ENCODE measurements at regions not wholly inside any gene's neighbourhood (a gene's known extent, or its start where the extent isn't known, plus 50 kb on each side); places are given as distances from the start of the nearest gene placed in this dataset.

GRCh38 chr11:106179048-106179447 is 101.6 kb downstream of the AASDHPPT start:
- H3K79me2 ChIP-seq (ENCODE audit: control insufficient read depth, insufficient read depth, low read length) = no peaks in the 10 kb centered on the region
- H3K9me1 ChIP-seq (replicated peaks; ENCODE audit: control insufficient read depth, extremely low read depth, insufficient read depth, low read length) = no peaks in the 10 kb centered on the region
- CTCF ChIA-PET = no interaction called here
- H2AFZ ChIP-seq (ENCODE audit: low read depth, low read length) = no peak overlapping the region
- intact Hi-C loops (cut with micrococcal nuclease) = no loop called here
- H3K4me2 ChIP-seq (ENCODE audit: insufficient read depth, low read length) = no peak overlapping the region
- no peaks in the 10 kb centered on the region for H3K4me1 ChIP-seq (ENCODE audit: control insufficient read depth, extremely low read depth, insufficient read depth, low read length)
- POLR2A ChIA-PET = no interaction called here
- DNase-seq (ENCODE audit: low read depth, low spot score) = no peak
- TF ChIP-seq POLR2A (IDR thresholded peaks at IDR 0.05; ENCODE audit: low read depth, low read length) (no peak), FOS (IDR thresholded peaks at IDR 0.05; ENCODE audit: borderline replicate concordance, insufficient read depth, low read length) (no peak), POLR2AphosphoS5 (IDR thresholded peaks at IDR 0.05; ENCODE audit: insufficient read depth, low read depth, low read length) (no peak), GATA2 (IDR thresholded peaks at IDR 0.05; ENCODE audit: insufficient read depth, insufficient read length, low read depth, low read length) (no peak), JUN (IDR thresholded peaks at IDR 0.05; ENCODE audit: borderline replicate concordance, insufficient read depth, insufficient read length, low read depth) (no peak), EZH2 (IDR thresholded peaks at IDR 0.05; ENCODE audit: borderline replicate concordance, low read depth, low read length, severe bottlenecking) (no peak)
- TF ChIP-seq, protein P1, sequence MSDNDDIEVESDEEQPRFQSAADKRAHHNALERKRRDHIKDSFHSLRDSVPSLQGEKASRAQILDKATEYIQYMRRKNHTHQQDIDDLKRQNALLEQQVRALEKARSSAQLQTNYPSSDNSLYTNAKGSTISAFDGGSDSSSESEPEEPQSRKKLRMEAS (IDR thresholded peaks at IDR 0.05; ENCODE audit: insufficient read depth, insufficient read length) = no peak
- dilution Hi-C loops (cut with MboI; ENCODE audit: extremely low pct_ligation_motif_present, low sequenced_read_pairs) = no loop called here
- no peak for FAIRE-seq
- BruUV-seq (replicated peaks) = no TSS peak
- H3K9ac ChIP-seq (replicated peaks; ENCODE audit: extremely low read depth, insufficient read depth, low read length) = no peak overlapping the region
- H3K36me3 ChIP-seq (ENCODE audit: control insufficient read depth in 2 of 2, extremely low read depth in 1 of 2, insufficient read depth in 2 of 2, low read length in 2 of 2) = no peaks in the 10 kb centered on the region
- H3K9me3 ChIP-seq (replicated peaks; ENCODE audit: control insufficient read depth, insufficient read depth, low read length) = no peaks in the 10 kb centered on the region
- H3K27ac ChIP-seq (ENCODE audit: insufficient read depth, low read depth, low read length) = no peak overlapping the region
- no peak overlapping the region for H3K4me3 ChIP-seq (replicated peaks in 1 of 3; ENCODE audit: insufficient read depth in 1 of 3, low read depth in 1 of 3, low read length in 3 of 3)
- no peaks in the 10 kb centered on the region for H4K20me1 ChIP-seq (replicated peaks; ENCODE audit: control insufficient read depth, extremely low read depth, insufficient read depth, low read length)
- H3K27me3 ChIP-seq (ENCODE audit: control insufficient read depth in 2 of 2, insufficient read depth in 2 of 2, low read length in 2 of 2) = no peaks in the 10 kb centered on the region

DNA sequence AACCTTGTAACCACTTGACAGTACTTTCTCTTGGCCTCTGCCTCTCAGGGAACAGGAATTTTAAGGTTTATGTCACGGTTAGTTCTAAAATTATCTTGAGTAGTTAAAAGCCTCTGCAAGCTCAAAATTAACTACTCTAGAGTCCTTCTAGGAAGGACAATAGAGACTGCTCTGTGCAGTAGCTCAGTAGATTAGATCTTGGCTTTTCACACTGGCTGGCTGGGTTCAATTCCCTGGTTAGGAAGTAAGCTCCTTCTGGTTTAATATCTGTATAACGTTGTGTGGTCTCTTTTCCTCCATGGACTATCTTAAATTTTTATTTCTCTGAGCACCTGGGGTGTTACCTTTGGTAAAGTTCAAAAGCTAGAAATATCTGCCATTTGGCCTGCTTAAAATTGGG is 109.2 kb downstream of the AASDHPPT start:
- Histone ChIP-seq H3K4me1 (ENCODE audit: control insufficient read depth, extremely low read depth, insufficient read depth, low read length) (no peaks in the 10 kb centered on the region), H4K20me1 (replicated peaks; ENCODE audit: control insufficient read depth, extremely low read depth, insufficient read depth, low read length) (no peaks in the 10 kb centered on the region), H3K27ac (ENCODE audit: insufficient read depth, low read depth, low read length) (no peak overlapping the region), H3K4me2 (ENCODE audit: insufficient read depth, low read length) (no peak overlapping the region), H3K27me3 (ENCODE audit: control insufficient read depth in 2 of 2, insufficient read depth in 2 of 2, low read length in 2 of 2) (no peaks in the 10 kb centered on the region), H3K9ac (replicated peaks; ENCODE audit: extremely low read depth, insufficient read depth, low read length) (no peak overlapping the region), H3K36me3 (ENCODE audit: control insufficient read depth in 2 of 2, extremely low read depth in 1 of 2, insufficient read depth in 2 of 2, low read length in 2 of 2) (no peaks in the 10 kb centered on the region), H2AFZ (ENCODE audit: low read depth, low read length) (no peak overlapping the region), H3K9me3 (replicated peaks; ENCODE audit: control insufficient read depth, insufficient read depth, low read length) (no peaks in the 10 kb centered on the region), H3K4me3 (replicated peaks in 1 of 3; ENCODE audit: insufficient read depth in 1 of 3, low read depth in 1 of 3, low read length in 3 of 3) (no peak overlapping the region), H3K9me1 (replicated peaks; ENCODE audit: control insufficient read depth, extremely low read depth, insufficient read depth, low read length) (no peaks in the 10 kb centered on the region), H3K79me2 (ENCODE audit: control insufficient read depth, insufficient read depth, low read length) (no peaks in the 10 kb centered on the region)
- no TSS peak for BruUV-seq (replicated peaks)
- FAIRE-seq (no peak), DNase-seq (ENCODE audit: low read depth, low spot score) (no peak)
- intact Hi-C loops (cut with micrococcal nuclease) = no loop called here
- TF ChIP-seq CTCF (IDR thresholded peaks at IDR 0.05; ENCODE audit: extremely low read depth in 1 of 2, insufficient read depth in 1 of 2, low read depth in 1 of 2, low read length in 2 of 2) = no peak
- no peak for TF ChIP-seq MYC (IDR thresholded peaks at IDR 0.05; ENCODE audit: low read depth, low read length)
- TF ChIP-seq, protein P1 (IDR thresholded peaks at IDR 0.05; ENCODE audit: insufficient read depth, insufficient read length) = no peak
- TF ChIP-seq POLR2AphosphoS5 (IDR thresholded peaks at IDR 0.05; ENCODE audit: insufficient read depth, low read depth, low read length) = no peak
- no peak for TF ChIP-seq POLR2A (IDR thresholded peaks at IDR 0.05; ENCODE audit: low read depth, low read length)
- TF ChIP-seq JUN (IDR thresholded peaks at IDR 0.05; ENCODE audit: borderline replicate concordance, insufficient read depth, insufficient read length, low read depth) = no peak
- TF ChIP-seq EZH2 (IDR thresholded peaks at IDR 0.05; ENCODE audit: borderline replicate concordance, low read depth, low read length, severe bottlenecking) = no peak
- TF ChIP-seq FOS (IDR thresholded peaks at IDR 0.05; ENCODE audit: borderline replicate concordance, insufficient read depth, low read length) = no peak
- ChIA-PET CTCF (no interaction called here), POLR2A (no interaction called here)
- dilution Hi-C loops (cut with MboI; ENCODE audit: extremely low pct_ligation_motif_present, low sequenced_read_pairs) = no loop called here

Data from endothelial cell of umbilical vein (primary cell).